ENCODE measurements at regions not wholly inside any gene's neighbourhood (a gene's known extent, or its start where the extent isn't known, plus 50 kb on each side); places are given as distances from the start of the nearest gene placed in this dataset.

GRCh38 chr18:51425475-51425874 lies 228.0 kb upstream of the MEX3C start:
- H3K4ac ChIP-seq (ENCODE audit: low read depth, low read length) = no peak overlapping the region
- H3T11ph ChIP-seq (ENCODE audit: low read length) = no peak overlapping the region
- H2AK5ac ChIP-seq (ENCODE audit: insufficient read length, low read length) = no peak overlapping the region
- no peak overlapping the region for H2BK12ac ChIP-seq (ENCODE audit: insufficient read length, low read depth, low read length)
- H4K8ac ChIP-seq (replicated peaks; ENCODE audit: insufficient read length, low read depth, low read length) = no peak overlapping the region
- peaks cover 11% of the 10 kb centered on the region; the same call in 1 of the 2 replicates for H3K4me1 ChIP-seq (ENCODE audit: insufficient read depth, low read length)
- TF ChIP-seq, protein P1, sequence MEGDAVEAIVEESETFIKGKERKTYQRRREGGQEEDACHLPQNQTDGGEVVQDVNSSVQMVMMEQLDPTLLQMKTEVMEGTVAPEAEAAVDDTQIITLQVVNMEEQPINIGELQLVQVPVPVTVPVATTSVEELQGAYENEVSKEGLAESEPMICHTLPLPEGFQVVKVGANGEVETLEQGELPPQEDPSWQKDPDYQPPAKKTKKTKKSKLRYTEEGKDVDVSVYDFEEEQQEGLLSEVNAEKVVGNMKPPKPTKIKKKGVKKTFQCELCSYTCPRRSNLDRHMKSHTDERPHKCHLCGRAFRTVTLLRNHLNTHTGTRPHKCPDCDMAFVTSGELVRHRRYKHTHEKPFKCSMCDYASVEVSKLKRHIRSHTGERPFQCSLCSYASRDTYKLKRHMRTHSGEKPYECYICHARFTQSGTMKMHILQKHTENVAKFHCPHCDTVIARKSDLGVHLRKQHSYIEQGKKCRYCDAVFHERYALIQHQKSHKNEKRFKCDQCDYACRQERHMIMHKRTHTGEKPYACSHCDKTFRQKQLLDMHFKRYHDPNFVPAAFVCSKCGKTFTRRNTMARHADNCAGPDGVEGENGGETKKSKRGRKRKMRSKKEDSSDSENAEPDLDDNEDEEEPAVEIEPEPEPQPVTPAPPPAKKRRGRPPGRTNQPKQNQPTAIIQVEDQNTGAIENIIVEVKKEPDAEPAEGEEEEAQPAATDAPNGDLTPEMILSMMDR (conservative IDR thresholded peaks at IDR 0.05) = no peak
- DNase-seq = no peak
- no peak overlapping the region for H4K91ac ChIP-seq (ENCODE audit: insufficient read length, low read depth, low read length)
- Mint-ChIP-seq H3K4me3 (no peak overlapping the region), H3K36me3 (ENCODE audit: insufficient read depth in 1 of 3, low read depth in 3 of 3) (peaks cover 0 to 3% (median 0%) of the 10 kb centered on the region in 3 experiments; a peak in 1 of 7 replicates), H3K4me1 (peaks cover 25 to 32% of the 10 kb centered on the region in 2 experiments), H3K27ac (peak overlapping the region in 1 of 3 experiments; percentile 22; a peak in 3 of 7 replicates), H3K9me3 (no peaks in the 10 kb centered on the region; a peak in 1 of 5 replicates), H3K27me3 (ENCODE audit: low read depth) (peaks cover 2% of the 10 kb centered on the region; the same call in 1 of the 2 replicates)
- H3K79me1 ChIP-seq (ENCODE audit: insufficient read depth, low read depth, low read length, poor library complexity, severe bottlenecking) = no peaks in the 10 kb centered on the region
- H3K79me2 ChIP-seq (ENCODE audit: insufficient read depth, low read length) = no peaks in the 10 kb centered on the region
- H3K14ac ChIP-seq (ENCODE audit: insufficient read depth, low read length) = no peak overlapping the region
- H3K27me3 ChIP-seq (ENCODE audit: insufficient read depth, low read length) = no peaks in the 10 kb centered on the region
- H4K20me1 ChIP-seq (ENCODE audit: control insufficient read depth, insufficient read depth, insufficient read length) = no peaks in the 10 kb centered on the region
- H3K23me2 ChIP-seq (ENCODE audit: insufficient read length, low read depth, low read length, poor library complexity, severe bottlenecking) = no peaks in the 10 kb centered on the region
- H3K23ac ChIP-seq (ENCODE audit: insufficient read length, low read depth, low read length) = no peak overlapping the region
- H2BK120ac ChIP-seq (ENCODE audit: low read depth, low read length, poor library complexity, severe bottlenecking) = no peak overlapping the region
- H3K27ac ChIP-seq (ENCODE audit: insufficient read length, low read depth, low read length) = no peak overlapping the region
- no peak overlapping the region for H2BK20ac ChIP-seq (ENCODE audit: low read depth, low read length, poor library complexity, severe bottlenecking)
- no peak overlapping the region for H3K18ac ChIP-seq (ENCODE audit: insufficient read length, low read depth, low read length)
- H2BK15ac ChIP-seq (ENCODE audit: low read depth, low read length) = no peak overlapping the region
- H2BK5ac ChIP-seq (ENCODE audit: insufficient read length, low read length) = no peak overlapping the region
- no peaks in the 10 kb centered on the region for H3K9me3 ChIP-seq (ENCODE audit: control insufficient read depth, low read depth, low read length)
- no peak overlapping the region for H3K56ac ChIP-seq (ENCODE audit: insufficient read length, low read depth, low read length)
- no peak overlapping the region for H3K9ac ChIP-seq (ENCODE audit: extremely low read depth, insufficient read length, low read length)
- no peak overlapping the region for H2AFZ ChIP-seq (ENCODE audit: low read length)
- no peak overlapping the region for H3K4me2 ChIP-seq (ENCODE audit: insufficient read depth, insufficient read length, low read length)
- WGBS (ENCODE audit: extremely low coverage, insufficient read length, low lambda C conversion rate) = no CpG with 5 or more reads among the region's 6 CpGs
- no peak overlapping the region for H4K5ac ChIP-seq (ENCODE audit: insufficient read length, low read depth, low read length)
